HS-5 (cell line): ENCODE measurements at regions not wholly inside any gene's neighbourhood (a gene's known extent, or its start where the extent isn't known, plus 50 kb on each side); places are given as distances from the start of the nearest gene placed in this dataset.
A peak's percentile ranks its signal among the peaks of the same experiment; 100 is the strongest.

Experiments used
- DNase-seq: peaks from one replicate; pipeline ENCODE4 v3.0.0-alpha.2; 2012; ENCODE audit warnings: low read depth

GRCh38 chr2:88834376-88834775 lies 142.9 kb downstream of the RPIA start:
- DNase-seq, result no peak

- no peak for DNase-seq
Observed at GRCh38 chr2:88834866-88835265, 143.4 kb downstream of the RPIA start.

GRCh38 chr2:88835726-88836125 lies 144.3 kb downstream of the RPIA start:
- DNase-seq, result no peak

- no peak for DNase-seq
Observed at GRCh38 chr2:88836351-88836750, 144.9 kb downstream of the RPIA start.

- DNase-seq, result no peak
Observed at GRCh38 chr2:88837511-88838160, 146.2 kb downstream of the RPIA start.

GRCh38 chr2:88838165-88838635 lies 146.7 kb downstream of the RPIA start:
- DNase-seq, result no peak

GRCh38 chr2:88841224-88841929 lies 149.9 kb downstream of the RPIA start:
- no peak for DNase-seq

- no peak for DNase-seq
Observed at GRCh38 chr2:88842656-88843460, 151.4 kb downstream of the RPIA start.

GRCh38 chr2:88843651-88844050 lies 152.2 kb downstream of the RPIA start:
- DNase-seq, result no peak

GRCh38 chr2:88844960-88845359 lies 153.5 kb downstream of the RPIA start:
- no peak for DNase-seq

- DNase-seq, result no peak
Observed at GRCh38 chr2:88845772-88846661, 154.5 kb downstream of the RPIA start.

GRCh38 chr2:88852753-88853402 lies 161.4 kb downstream of the RPIA start:
- no peak for DNase-seq

- DNase-seq, result no peak
Observed at GRCh38 chr2:88853403-88853790, 161.9 kb downstream of the RPIA start.

GRCh38 chr2:88854528-88854927 lies 163.1 kb downstream of the RPIA start:
- no peak for DNase-seq

- DNase-seq, result no peak
Observed at GRCh38 chr2:88855620-88856408, 164.3 kb downstream of the RPIA start.

GRCh38 chr2:88856409-88857135 lies 165.1 kb downstream of the RPIA start:
- DNase-seq, result no peak

- DNase-seq, result no peak
Observed at GRCh38 chr2:88857274-88857741, 165.8 kb downstream of the RPIA start.

- DNase-seq, result peak; percentile 11
Observed at GRCh38 chr2:88857951-88858411, 166.5 kb downstream of the RPIA start.

- DNase-seq, result no peak
Observed at GRCh38 chr2:88859461-88859860, 168.0 kb downstream of the RPIA start.
